ENCODE measurements at regions not wholly inside any gene's neighbourhood (a gene's known extent, or its start where the extent isn't known, plus 50 kb on each side); places are given as distances from the start of the nearest gene placed in this dataset.
A peak's percentile ranks its signal among the peaks of the same experiment; 100 is the strongest.

DNA sequence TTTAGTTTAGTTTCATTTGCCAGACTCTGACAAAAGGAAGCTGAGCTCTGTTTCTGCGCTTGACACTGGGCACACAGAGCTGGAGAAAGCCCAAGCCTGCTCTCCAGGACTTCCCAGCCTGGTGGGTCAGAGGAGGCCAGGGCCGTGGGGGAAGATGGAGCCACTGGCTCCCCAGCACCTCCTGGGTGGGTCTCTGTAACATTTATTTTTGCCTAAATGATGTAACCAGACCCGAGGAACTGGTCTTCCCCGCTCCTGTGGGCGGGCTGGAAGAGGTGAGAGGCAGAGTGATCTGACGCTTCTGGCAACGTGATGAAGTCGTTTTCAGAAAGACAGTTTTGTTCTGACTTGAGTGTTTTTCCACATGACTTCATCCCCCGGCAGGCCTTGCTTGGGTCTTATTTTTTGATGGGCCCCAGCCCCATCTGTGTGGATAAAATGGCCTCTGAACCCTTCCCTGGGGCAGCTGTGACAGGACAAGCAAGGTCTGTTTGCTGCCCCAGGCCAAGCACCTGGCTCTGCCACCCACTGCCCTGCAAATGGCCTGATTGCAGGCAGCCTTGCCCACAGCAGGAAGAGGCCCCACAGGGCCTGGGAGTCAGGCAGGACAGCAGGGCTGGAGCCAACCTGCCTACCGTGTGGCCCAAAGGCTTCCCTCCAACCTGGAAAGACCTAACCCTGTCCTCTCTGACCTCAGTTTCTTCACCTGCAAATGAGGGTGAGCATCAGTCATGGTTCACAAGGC is 304.9 kb upstream of the ZMIZ1 start:
- WGBS, 2 donors: 41 to 43% methylated on average over 4 to 10 of the region's 10 CpGs
- TF ChIP-seq, protein P1, sequence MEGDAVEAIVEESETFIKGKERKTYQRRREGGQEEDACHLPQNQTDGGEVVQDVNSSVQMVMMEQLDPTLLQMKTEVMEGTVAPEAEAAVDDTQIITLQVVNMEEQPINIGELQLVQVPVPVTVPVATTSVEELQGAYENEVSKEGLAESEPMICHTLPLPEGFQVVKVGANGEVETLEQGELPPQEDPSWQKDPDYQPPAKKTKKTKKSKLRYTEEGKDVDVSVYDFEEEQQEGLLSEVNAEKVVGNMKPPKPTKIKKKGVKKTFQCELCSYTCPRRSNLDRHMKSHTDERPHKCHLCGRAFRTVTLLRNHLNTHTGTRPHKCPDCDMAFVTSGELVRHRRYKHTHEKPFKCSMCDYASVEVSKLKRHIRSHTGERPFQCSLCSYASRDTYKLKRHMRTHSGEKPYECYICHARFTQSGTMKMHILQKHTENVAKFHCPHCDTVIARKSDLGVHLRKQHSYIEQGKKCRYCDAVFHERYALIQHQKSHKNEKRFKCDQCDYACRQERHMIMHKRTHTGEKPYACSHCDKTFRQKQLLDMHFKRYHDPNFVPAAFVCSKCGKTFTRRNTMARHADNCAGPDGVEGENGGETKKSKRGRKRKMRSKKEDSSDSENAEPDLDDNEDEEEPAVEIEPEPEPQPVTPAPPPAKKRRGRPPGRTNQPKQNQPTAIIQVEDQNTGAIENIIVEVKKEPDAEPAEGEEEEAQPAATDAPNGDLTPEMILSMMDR (IDR thresholded peaks at IDR 0.05): no peak
- TF ChIP-seq EP300 (IDR thresholded peaks at IDR 0.05) (no peak), POLR2A (IDR thresholded peaks at IDR 0.05) (no peak)
- no peaks in the 10 kb centered on the region for H3K36me3 ChIP-seq
- peak overlapping the region in 3 of 4 donors; percentile 6 to 69 (median 55) for H3K27ac ChIP-seq
- peaks cover 0 to 29% (median 8%) of the 10 kb centered on the region in 4 donors for H3K4me1 ChIP-seq
- H3K27me3 ChIP-seq: no peaks in the 10 kb centered on the region
- no peak overlapping the region for H3K4me3 ChIP-seq
- DNase-seq (ENCODE audit: low spot score in 2 of 2): peak in 1 of 2 donors; percentile 27
- H3K9me3 ChIP-seq: no peaks in the 10 kb centered on the region

DNA sequence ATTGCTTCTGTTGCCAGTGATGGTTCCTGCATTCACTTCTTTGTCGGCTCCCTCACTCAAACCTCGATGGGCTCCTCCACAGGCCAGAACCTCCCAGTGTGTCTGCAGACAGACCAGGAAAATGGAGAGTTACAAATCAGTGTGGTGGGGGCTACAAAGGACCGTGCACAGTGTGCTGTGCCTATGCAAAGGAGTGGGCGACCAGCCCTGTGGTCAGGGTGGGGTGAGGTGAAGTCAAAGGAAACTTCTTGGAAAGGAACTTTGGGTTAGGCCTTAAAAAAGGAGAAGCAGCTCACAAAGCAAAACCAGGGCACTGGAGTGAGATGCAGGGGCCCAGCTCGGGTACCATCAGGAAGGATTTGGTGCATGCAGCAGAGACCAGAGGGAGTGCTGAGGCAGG is 304.3 kb upstream of the ZMIZ1 start:
- Histone ChIP-seq H3K27me3 (no peaks in the 10 kb centered on the region), H3K4me3 (no peak overlapping the region), H3K9me3 (no peaks in the 10 kb centered on the region), H3K36me3 (no peaks in the 10 kb centered on the region), H3K27ac (peak overlapping the region in 1 of 4 donors; percentile 69), H3K4me1 (peaks cover 0 to 32% (median 8%) of the 10 kb centered on the region in 4 donors)
- no peak for DNase-seq (ENCODE audit: low spot score in 2 of 2)
- TF ChIP-seq POLR2A (IDR thresholded peaks at IDR 0.05) (no peak), EP300 (IDR thresholded peaks at IDR 0.05) (no peak)
- TF ChIP-seq, protein P1 (IDR thresholded peaks at IDR 0.05): no peak
- 75 to 79% methylated on average over 5 of the region's 5 CpGs for WGBS, 2 donors

- no peaks in the 10 kb centered on the region for H3K9me3 ChIP-seq
- no peak overlapping the region for H3K27ac ChIP-seq
- 99 to 100% methylated on average over 4 of the region's 4 CpGs for WGBS, 2 donors
- no peak overlapping the region for H3K4me3 ChIP-seq
- no peaks in the 10 kb centered on the region for H3K36me3 ChIP-seq
- TF ChIP-seq, protein P1 (IDR thresholded peaks at IDR 0.05): no peak
- no peak for TF ChIP-seq EP300 (IDR thresholded peaks at IDR 0.05)
- TF ChIP-seq POLR2A (IDR thresholded peaks at IDR 0.05): no peak
- peaks cover 0 to 32% (median 8%) of the 10 kb centered on the region in 4 donors for H3K4me1 ChIP-seq
- H3K27me3 ChIP-seq: no peaks in the 10 kb centered on the region
- DNase-seq (ENCODE audit: low spot score in 2 of 2): no peak
These were observed 303.8 kb upstream of the ZMIZ1 start for GRCh38 chr10:78764846-78765430.

- WGBS, 2 donors: 74 to 82% methylated on average over 16 of the region's 16 CpGs
- Histone ChIP-seq H3K36me3 (no peaks in the 10 kb centered on the region), H3K27ac (no peak overlapping the region), H3K4me1 (peaks cover 0 to 32% (median 8%) of the 10 kb centered on the region in 4 donors), H3K27me3 (no peaks in the 10 kb centered on the region), H3K9me3 (no peaks in the 10 kb centered on the region), H3K4me3 (no peak overlapping the region)
- DNase-seq (ENCODE audit: low spot score in 2 of 2): no peak
- no peak for TF ChIP-seq EP300 (IDR thresholded peaks at IDR 0.05)
- TF ChIP-seq, protein P1 (IDR thresholded peaks at IDR 0.05): no peak
- TF ChIP-seq POLR2A (IDR thresholded peaks at IDR 0.05): no peak
These were observed 302.9 kb upstream of the ZMIZ1 start for GRCh38 chr10:78765726-78766335.

GRCh38 chr10:78766603-78767002 is 302.2 kb upstream of the ZMIZ1 start:
- no peaks in the 10 kb centered on the region for H3K9me3 ChIP-seq
- H3K36me3 ChIP-seq: no peaks in the 10 kb centered on the region
- no peak overlapping the region for H3K27ac ChIP-seq
- H3K4me3 ChIP-seq: no peak overlapping the region
- peaks cover 0 to 32% (median 8%) of the 10 kb centered on the region in 4 donors for H3K4me1 ChIP-seq
- DNase-seq (ENCODE audit: low spot score in 2 of 2): no peak
- 97 to 99% methylated on average over 4 of the region's 4 CpGs for WGBS, 2 donors
- no peaks in the 10 kb centered on the region for H3K27me3 ChIP-seq
- TF ChIP-seq, protein P1 (IDR thresholded peaks at IDR 0.05): no peak
- TF ChIP-seq POLR2A (IDR thresholded peaks at IDR 0.05): no peak
- no peak for TF ChIP-seq EP300 (IDR thresholded peaks at IDR 0.05)

Data from tibial nerve (tissue), 4 donors.